8988T (cell line): ENCODE measurements at regions not wholly inside any gene's neighbourhood (a gene's known extent, or its start where the extent isn't known, plus 50 kb on each side); places are given as distances from the start of the nearest gene placed in this dataset.

ENCODE experiments used
- DNase-seq: peaks from one replicate; pipeline ENCODE4 v3.0.0; 2011

DNA sequence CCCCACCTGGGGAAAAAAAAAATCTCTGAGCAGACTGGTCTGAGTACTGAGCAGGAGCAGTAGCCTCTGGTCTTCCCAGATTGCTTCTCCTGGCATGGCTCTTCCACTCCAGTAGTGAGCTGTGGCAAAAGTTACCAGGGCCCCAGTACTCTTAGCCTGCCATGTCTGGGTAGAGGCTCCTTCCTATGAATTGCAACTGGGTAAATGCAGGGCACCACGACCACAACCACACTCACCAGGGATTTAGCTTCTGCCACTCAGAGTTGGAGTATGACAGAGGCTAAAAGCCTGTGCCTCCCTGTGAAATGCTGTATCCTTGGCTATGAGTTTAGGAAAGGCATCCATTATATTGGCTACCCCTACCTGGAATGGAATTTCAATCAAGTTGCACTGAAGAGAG is 67.9 kb upstream of the CCDC54 start:
- DNase-seq: no peak

GRCh38 chr3:107313711-107314110 is 63.5 kb upstream of the CCDC54 start:
- no peak for DNase-seq

DNA sequence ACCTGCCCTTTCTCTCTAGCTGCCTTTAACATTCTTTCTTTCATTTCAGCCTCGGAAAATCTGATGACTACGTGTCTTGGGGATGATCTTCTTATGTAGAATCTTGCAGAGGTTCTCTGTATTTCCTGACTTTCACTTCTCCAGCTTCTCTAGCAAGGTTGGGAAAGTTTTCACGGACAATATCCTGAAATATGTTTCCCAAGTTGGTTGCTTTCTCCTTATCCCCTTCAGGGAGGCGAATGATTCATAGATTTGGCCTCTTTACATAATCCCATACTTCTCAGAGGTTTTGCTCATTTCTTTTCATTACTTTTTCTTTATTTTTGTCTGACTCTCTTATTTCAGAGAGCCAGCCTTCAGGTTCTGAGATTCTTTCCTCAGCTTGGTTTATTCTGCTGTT is 62.1 kb upstream of the CCDC54 start:
- no peak for DNase-seq

DNA sequence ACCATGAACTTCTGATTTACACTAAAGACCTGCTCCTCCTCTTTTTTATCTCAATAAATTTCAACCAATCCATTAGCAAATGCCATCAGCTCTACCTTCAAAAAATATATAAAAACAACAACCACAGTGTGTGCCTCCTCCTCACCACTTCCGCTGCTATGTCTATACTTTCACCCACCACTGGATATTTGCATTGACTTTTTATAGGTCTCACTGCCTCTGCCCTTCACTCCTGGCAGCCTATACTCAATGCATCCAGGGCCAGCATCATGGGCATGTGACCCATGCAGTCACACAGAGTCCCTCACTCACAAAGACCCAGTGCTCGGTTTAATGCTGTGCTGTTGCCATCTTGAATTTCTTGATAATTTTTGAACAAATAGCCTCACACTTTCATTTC is 53.5 kb upstream of the CCDC54 start:
- DNase-seq: no peak

- DNase-seq: no peak
Observed at GRCh38 chr3:107325446-107325845, 51.8 kb upstream of the CCDC54 start.
